ENCODE measurements at regions not wholly inside any gene's neighbourhood (a gene's known extent, or its start where the extent isn't known, plus 50 kb on each side); places are given as distances from the start of the nearest gene placed in this dataset.

DNA sequence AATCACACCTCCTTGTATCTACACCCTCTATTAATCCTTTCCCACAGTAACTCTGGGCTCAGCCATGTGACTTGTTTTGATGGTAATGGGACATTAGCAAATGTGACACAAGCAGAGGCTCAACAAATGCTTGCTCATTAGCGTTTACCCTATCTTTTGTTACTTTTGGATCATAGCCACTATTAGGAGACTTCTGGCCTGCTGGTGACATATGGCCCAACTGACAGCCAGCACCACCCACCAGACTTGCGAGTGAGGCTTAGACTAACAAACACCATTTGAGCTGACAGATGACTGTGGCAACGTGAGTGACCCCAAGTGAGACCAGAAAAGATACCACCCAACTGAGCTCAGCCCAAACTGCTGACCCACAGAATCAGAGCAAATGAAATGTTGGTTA lies 154.1 kb downstream of the OLFM4 start:
- TF ChIP-seq, protein P1, sequence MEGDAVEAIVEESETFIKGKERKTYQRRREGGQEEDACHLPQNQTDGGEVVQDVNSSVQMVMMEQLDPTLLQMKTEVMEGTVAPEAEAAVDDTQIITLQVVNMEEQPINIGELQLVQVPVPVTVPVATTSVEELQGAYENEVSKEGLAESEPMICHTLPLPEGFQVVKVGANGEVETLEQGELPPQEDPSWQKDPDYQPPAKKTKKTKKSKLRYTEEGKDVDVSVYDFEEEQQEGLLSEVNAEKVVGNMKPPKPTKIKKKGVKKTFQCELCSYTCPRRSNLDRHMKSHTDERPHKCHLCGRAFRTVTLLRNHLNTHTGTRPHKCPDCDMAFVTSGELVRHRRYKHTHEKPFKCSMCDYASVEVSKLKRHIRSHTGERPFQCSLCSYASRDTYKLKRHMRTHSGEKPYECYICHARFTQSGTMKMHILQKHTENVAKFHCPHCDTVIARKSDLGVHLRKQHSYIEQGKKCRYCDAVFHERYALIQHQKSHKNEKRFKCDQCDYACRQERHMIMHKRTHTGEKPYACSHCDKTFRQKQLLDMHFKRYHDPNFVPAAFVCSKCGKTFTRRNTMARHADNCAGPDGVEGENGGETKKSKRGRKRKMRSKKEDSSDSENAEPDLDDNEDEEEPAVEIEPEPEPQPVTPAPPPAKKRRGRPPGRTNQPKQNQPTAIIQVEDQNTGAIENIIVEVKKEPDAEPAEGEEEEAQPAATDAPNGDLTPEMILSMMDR (IDR thresholded peaks at IDR 0.05; ENCODE audit: low read depth, low read length, missing control alignments) = no peak
- DNase-seq (ENCODE audit: low read depth) = no peak

DNA sequence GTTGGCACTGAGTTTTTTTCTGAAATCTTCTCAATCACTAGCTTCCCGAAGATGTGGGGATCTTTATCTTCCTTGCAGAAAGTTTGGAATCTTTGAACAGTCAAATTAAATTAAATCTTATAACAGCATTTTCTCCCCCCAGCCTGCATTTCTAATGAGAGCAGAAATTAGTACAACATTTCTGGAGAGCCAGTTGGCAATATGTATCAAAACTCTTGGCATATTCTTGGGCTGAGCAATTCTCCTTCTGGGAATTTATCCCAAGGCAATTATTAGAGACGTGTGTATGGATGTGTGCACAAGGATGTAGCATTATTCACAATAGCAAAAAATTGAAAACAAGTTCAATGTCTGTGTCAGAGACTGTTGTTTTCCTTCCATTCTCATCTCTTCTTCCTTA lies 159.5 kb downstream of the OLFM4 start:
- no peak overlapping the region for H3K4me3 ChIP-seq (ENCODE audit: low read depth, low read length)
- DNase-seq (ENCODE audit: low read depth) = no peak
- TF ChIP-seq, protein P1 (IDR thresholded peaks at IDR 0.05; ENCODE audit: low read depth, low read length, missing control alignments) = no peak

More for the DNA sequence above, 154.1 kb downstream of the OLFM4 start:
- H3K4me3 ChIP-seq (ENCODE audit: low read depth, low read length) = no peak overlapping the region

DNA sequence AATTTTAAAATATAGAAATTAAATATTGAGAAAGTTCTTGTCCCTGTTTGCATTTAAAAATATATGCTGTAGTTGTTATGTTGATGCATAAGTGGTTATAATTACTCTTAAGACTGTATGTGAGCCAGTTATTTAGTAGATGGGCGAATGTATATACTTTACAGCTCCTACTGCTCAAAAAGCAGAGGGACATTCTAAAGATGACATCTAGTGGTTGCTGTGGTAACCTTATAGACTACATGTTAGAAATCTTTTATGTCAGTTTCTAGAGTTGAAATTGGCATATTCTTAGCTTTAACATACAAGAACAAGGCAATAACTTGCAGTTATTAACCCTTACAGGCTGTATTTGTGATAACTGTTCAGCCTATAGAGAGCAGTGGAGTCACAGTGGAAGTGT lies 160.5 kb downstream of the OLFM4 start:
- H3K4me3 ChIP-seq (ENCODE audit: low read depth, low read length) = no peak overlapping the region
- DNase-seq (ENCODE audit: low read depth) = no peak
- TF ChIP-seq, protein P1 (IDR thresholded peaks at IDR 0.05; ENCODE audit: low read depth, low read length, missing control alignments) = no peak

DNA sequence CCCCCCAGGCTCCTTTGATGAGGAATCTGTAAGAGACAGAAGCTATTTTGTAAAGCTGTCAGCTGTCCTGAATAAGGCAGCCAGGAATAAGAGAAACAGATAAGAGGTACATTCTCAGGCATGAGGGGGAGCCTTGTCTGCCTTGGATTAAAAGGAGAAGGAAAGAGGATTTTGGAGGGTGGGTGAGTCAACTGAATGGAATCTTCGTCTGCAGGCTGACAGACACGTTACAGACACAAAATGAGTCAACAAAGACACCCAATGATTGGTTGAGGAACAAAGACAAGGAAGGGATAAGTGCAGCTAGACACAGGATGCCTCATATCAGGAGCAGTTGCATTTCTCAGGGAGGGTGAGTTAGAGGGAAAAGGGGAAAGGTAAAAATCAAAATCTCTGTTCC lies 162.5 kb downstream of the OLFM4 start:
- TF ChIP-seq, protein P1 (IDR thresholded peaks at IDR 0.05; ENCODE audit: low read depth, low read length, missing control alignments) = no peak
- DNase-seq (ENCODE audit: low read depth) = no peak
- H3K4me3 ChIP-seq (ENCODE audit: low read depth, low read length) = no peak overlapping the region

DNA sequence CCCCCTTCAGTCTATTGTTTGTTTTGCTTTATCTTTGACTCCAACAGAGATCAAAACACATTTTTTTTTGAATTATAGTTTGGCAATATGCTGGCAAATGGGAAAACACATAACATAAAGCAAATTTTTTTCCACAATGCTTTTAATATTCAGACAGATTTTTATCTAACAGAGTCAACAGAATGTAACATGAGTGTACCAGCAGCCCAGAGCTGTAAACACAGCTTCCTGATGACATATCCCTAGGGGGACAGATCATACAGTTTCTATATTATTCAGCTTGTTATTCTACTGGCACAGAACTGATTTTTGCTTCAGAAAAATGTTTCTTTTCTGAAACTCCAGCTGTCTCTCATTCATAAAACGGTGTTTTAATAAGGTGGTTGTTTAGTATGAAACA lies 168.8 kb downstream of the OLFM4 start:
- H3K4me3 ChIP-seq (ENCODE audit: low read depth, low read length) = no peak overlapping the region
- DNase-seq (ENCODE audit: low read depth) = no peak
- TF ChIP-seq, protein P1 (IDR thresholded peaks at IDR 0.05; ENCODE audit: low read depth, low read length, missing control alignments) = no peak

DNA sequence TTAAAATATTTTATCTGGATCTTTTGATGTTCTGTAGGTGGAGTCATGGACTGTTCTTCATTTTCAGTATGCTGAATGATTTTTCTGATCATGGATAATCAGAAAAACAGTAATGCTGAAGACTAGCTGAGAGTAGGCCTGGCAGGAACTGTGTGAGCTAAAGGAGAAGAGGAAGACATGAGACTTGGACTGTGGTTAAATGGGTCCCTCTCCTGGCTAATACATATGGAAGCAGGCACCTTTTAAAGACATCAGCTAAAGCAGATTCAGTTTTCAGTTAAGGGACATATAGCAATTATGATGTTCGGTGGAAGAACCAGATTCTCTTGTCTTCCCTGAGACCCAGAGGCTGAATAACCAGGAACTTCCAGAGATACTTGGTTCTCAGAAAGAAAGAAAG lies 169.4 kb downstream of the OLFM4 start:
- no peak for DNase-seq (ENCODE audit: low read depth)
- TF ChIP-seq, protein P1 (IDR thresholded peaks at IDR 0.05; ENCODE audit: low read depth, low read length, missing control alignments) = no peak
- H3K4me3 ChIP-seq (ENCODE audit: low read depth, low read length) = no peak overlapping the region

DNA sequence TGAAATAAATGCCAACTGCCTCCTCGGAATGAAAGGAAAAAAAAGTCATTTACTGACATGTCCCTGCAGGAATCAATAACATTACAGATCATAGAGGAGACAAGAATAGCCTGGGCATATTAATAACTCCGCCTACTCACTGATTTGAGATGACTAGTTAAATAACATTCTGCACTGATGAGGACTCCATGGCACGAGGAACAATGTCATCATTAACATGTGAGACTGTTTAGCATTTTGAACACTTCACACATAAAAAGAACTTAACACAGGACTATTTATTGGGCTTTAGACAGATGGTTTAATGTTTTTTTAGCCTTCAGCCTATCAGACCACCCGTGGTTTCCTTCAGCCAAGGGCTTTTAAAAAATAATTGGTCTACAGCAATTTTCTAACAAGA lies 170.1 kb downstream of the OLFM4 start:
- TF ChIP-seq, protein P1 (IDR thresholded peaks at IDR 0.05; ENCODE audit: low read depth, low read length, missing control alignments) = no peak

More for the DNA sequence above, 170.1 kb downstream of the OLFM4 start:
- H3K4me3 ChIP-seq (ENCODE audit: low read depth, low read length) = no peak overlapping the region
- no peak for DNase-seq (ENCODE audit: low read depth)

Measured in GM12864 (cell line).